GM18508 (cell line): ENCODE measurements at regions not wholly inside any gene's neighbourhood (a gene's known extent, or its start where the extent isn't known, plus 50 kb on each side); places are given as distances from the start of the nearest gene placed in this dataset.
"Not testable (repeated sequence)": the region's sequence is repeated elsewhere in the genome, so short reads cannot be mapped to it uniquely, and the experiment has no call there.

Experiments used
- ATAC-seq: cut with Tn5 transposase; IDR thresholded peaks from one replicate; pipeline ENCODE4 v1.9.1; 2021; ENCODE audit warnings: moderate number of reproducible peaks; ENCODE audit not compliant: insufficient read depth, unreplicated experiment

GRCh38 chr2:65922794-65923193 is 490.4 kb upstream of the SPRED2 start:
- no peak for ATAC-seq

GRCh38 chr2:65922030-65922429 is 489.6 kb upstream of the SPRED2 start:
- ATAC-seq, result no peak

- ATAC-seq, result no peak
Measured at GRCh38 chr2:65921116-65921515, 488.7 kb upstream of the SPRED2 start.

- no peak for ATAC-seq
Measured at GRCh38 chr2:65920659-65921058, 488.3 kb upstream of the SPRED2 start.

GRCh38 chr2:65919550-65920188 is 487.3 kb upstream of the SPRED2 start:
- ATAC-seq, result no peak

GRCh38 chr2:65918760-65919187 is 486.4 kb upstream of the SPRED2 start:
- ATAC-seq, result no peak

- no peak for ATAC-seq
Measured at GRCh38 chr2:65917986-65918385, 485.6 kb upstream of the SPRED2 start.

GRCh38 chr2:65916785-65917295 is 484.4 kb upstream of the SPRED2 start:
- ATAC-seq, result no peak

- no peak for ATAC-seq
Measured at GRCh38 chr2:65916177-65916576, 483.8 kb upstream of the SPRED2 start.

- ATAC-seq, result no peak
Measured at GRCh38 chr2:65915273-65915672, 482.9 kb upstream of the SPRED2 start.

GRCh38 chr2:65914244-65914786 is 481.9 kb upstream of the SPRED2 start:
- no peak for ATAC-seq

- no peak for ATAC-seq
Measured at GRCh38 chr2:65913813-65914212, 481.4 kb upstream of the SPRED2 start.

- ATAC-seq, result no peak
Measured at GRCh38 chr2:65901756-65902155, 469.4 kb upstream of the SPRED2 start.

- ATAC-seq, result no peak
Measured at GRCh38 chr2:65896446-65896845, 464.0 kb upstream of the SPRED2 start.

GRCh38 chr2:65890131-65890530 is 457.7 kb upstream of the SPRED2 start:
- not testable (repeated sequence) for ATAC-seq

- ATAC-seq, result no peak
Measured at GRCh38 chr2:65885266-65885665, 452.9 kb upstream of the SPRED2 start.

GRCh38 chr2:65881592-65881991 is 449.2 kb upstream of the SPRED2 start:
- no peak for ATAC-seq

GRCh38 chr2:65880436-65880835 is 448.0 kb upstream of the SPRED2 start:
- ATAC-seq, result no peak

GRCh38 chr2:65878011-65878340 is 445.6 kb upstream of the SPRED2 start:
- ATAC-seq, result no peak

GRCh38 chr2:65877331-65878010 is 445.1 kb upstream of the SPRED2 start:
- ATAC-seq, result no peak

- no peak for ATAC-seq
Measured at GRCh38 chr2:65876114-65876513, 443.7 kb upstream of the SPRED2 start.

- no peak for ATAC-seq
Measured at GRCh38 chr2:65870826-65871225, 438.4 kb upstream of the SPRED2 start.
